GM13977 (cell line): ENCODE measurements at regions not wholly inside any gene's neighbourhood (a gene's known extent, or its start where the extent isn't known, plus 50 kb on each side); places are given as distances from the start of the nearest gene placed in this dataset.
"Not testable (repeated sequence)": the region's sequence is repeated elsewhere in the genome, so short reads cannot be mapped to it uniquely, and the experiment has no call there.

Experiments used
- DNase-seq: peaks from one replicate; pipeline ENCODE4 v3.0.0; 2012; ENCODE audit warnings: low spot score
- CTCF ChIP-seq: IDR thresholded peaks from 2 replicates; pipeline ENCODE4 v1.5.1; 2012; ENCODE audit warnings: mild to moderate bottlenecking, control low read depth; ENCODE audit not compliant: insufficient read depth; ENCODE audit errors: extremely low read depth, missing control alignments
- in situ Hi-C: fragments of 300-500 bp; cut with MboI; formaldehyde crosslinking; loops from one replicate; pipeline ENCODE4 v1.12.0; 2022; ENCODE audit warnings: low sequenced_read_pairs, low pct_unique_long_range_greater_than_20kb, mixed read lengths, inconsistent platforms; ENCODE audit not compliant: unreplicated experiment

- in situ Hi-C loops: no loop called here
- DNase-seq: no peak
- TF ChIP-seq CTCF: no peak
Observed at GRCh38 chr1:30087465-30087864, 635.9 kb downstream of the MATN1 start.

- peak; percentile 67 for DNase-seq
- in situ Hi-C loops: no loop called here
- TF ChIP-seq CTCF: peak; percentile 67
Observed at GRCh38 chr1:30085811-30086770, 637.3 kb downstream of the MATN1 start.

- no peak for DNase-seq
- in situ Hi-C loops: no loop called here
- no peak for TF ChIP-seq CTCF
Observed at GRCh38 chr1:30084909-30085571, 638.3 kb downstream of the MATN1 start.

GRCh38 chr1:30083800-30084464, 639.5 kb downstream of the MATN1 start:
- in situ Hi-C loops: no loop called here
- TF ChIP-seq CTCF: no peak
- DNase-seq: no peak

GRCh38 chr1:30081379-30082102, 641.8 kb downstream of the MATN1 start:
- in situ Hi-C loops: no loop called here
- DNase-seq: no peak
- no peak for TF ChIP-seq CTCF

GRCh38 chr1:30075916-30076315, 647.5 kb downstream of the MATN1 start:
- in situ Hi-C loops, DNase-seq: not testable (repeated sequence)
